HEK293 (cell line): ENCODE measurements at regions not wholly inside any gene's neighbourhood (a gene's known extent, or its start where the extent isn't known, plus 50 kb on each side); places are given as distances from the start of the nearest gene placed in this dataset.
"Not testable (repeated sequence)": the region's sequence is repeated elsewhere in the genome, so short reads cannot be mapped to it uniquely, and the experiment has no call there.

Source experiments
- CTCF ChIA-PET: fragments of 350-600 bp; formaldehyde crosslinking; extraction: SDS; loops from one replicate; lab custom pipeline; 2021; ENCODE audit warnings: antibody characterized with exemption; lab: Yijun Ruan, JAX
- POLR2A ChIA-PET: fragments of 300-600 bp; formaldehyde crosslinking; extraction: SDS; loops from one replicate; lab custom pipeline; 2020; ENCODE audit warnings: antibody characterized with exemption, inconsistent platforms; lab: Yijun Ruan, JAX
- H3K27ac ChIP-seq: fragments of 200-500 bp; sonication (Bioruptor generic); 2 replicates; pipeline ENCODE4 v1.5.1; 2014; ENCODE audit warnings: low read depth, low read length, control low read depth, inconsistent platforms; ENCODE audit errors: extremely low read depth
- H3K36me3 ChIP-seq, 2 experiments: fragments of 200-500 bp in 1 of 2; sonication (Bioruptor generic) in 1 of 2; 1 replicate in 1 of 2; 2 replicates in 1 of 2; pipeline ENCODE4 v1.5.1; 2014 to 2017; ENCODE audit warnings: inconsistent platforms in 2 of 2, low read length in 2 of 2; ENCODE audit not compliant: control insufficient read depth in 2 of 2, insufficient read depth in 1 of 2
- H3K4me1 ChIP-seq: fragments of 200-500 bp; sonication (Bioruptor generic); 2 replicates; pipeline ENCODE4 v1.5.1; 2014; ENCODE audit warnings: mild to moderate bottlenecking, low read length, inconsistent platforms; ENCODE audit not compliant: control insufficient read depth, insufficient read depth
- H3K4me3 ChIP-seq: 2 replicates; pipeline ENCODE4 v1.5.1; 2011; ENCODE audit warnings: low read depth, mild to moderate bottlenecking, control low read depth, low read length, moderate library complexity
- H3K9me3 ChIP-seq: fragments of 200-500 bp; sonication (Bioruptor generic); 2 replicates; pipeline ENCODE4 v1.5.1; 2014; ENCODE audit warnings: low read depth, low read length, inconsistent platforms; ENCODE audit not compliant: control insufficient read depth, insufficient read depth
- KLF16 ChIP-seq: fragments of 450-650 bp; formaldehyde crosslinking; IDR thresholded peaks from 2 replicates; pipeline ENCODE4 v1.5.1; 2017; ENCODE audit warnings: missing biosample characterization, missing genetic modification characterization
- KLF9 ChIP-seq: fragments of 450-650 bp; formaldehyde crosslinking; IDR thresholded peaks from 2 replicates; pipeline ENCODE4 v1.5.1; 2016; ENCODE audit warnings: missing biosample characterization, missing genetic modification characterization, low read depth
- MYNN ChIP-seq: fragments of 450-650 bp; formaldehyde crosslinking; IDR thresholded peaks from 2 replicates; pipeline ENCODE4 v1.5.1; 2016; ENCODE audit warnings: missing biosample characterization, missing genetic modification characterization, borderline replicate concordance
- MZF1 ChIP-seq: fragments of 450-650 bp; formaldehyde crosslinking; IDR thresholded peaks from 2 replicates; pipeline ENCODE4 v1.5.1; 2017; ENCODE audit warnings: missing biosample characterization, missing genetic modification characterization, borderline replicate concordance
- REPIN1 ChIP-seq: fragments of 450-650 bp; formaldehyde crosslinking; IDR thresholded peaks from 2 replicates; pipeline ENCODE4 v1.5.1; 2017; ENCODE audit warnings: missing biosample characterization, missing genetic modification characterization, low read depth
- ZNF184 ChIP-seq: fragments of 450-650 bp; IDR thresholded peaks from 2 replicates; pipeline ENCODE4 v1.5.1; 2018; ENCODE audit warnings: missing biosample characterization, mild to moderate bottlenecking, missing genetic modification characterization
- ZNF19 ChIP-seq: fragments of 450-650 bp; formaldehyde crosslinking; IDR thresholded peaks from 2 replicates; pipeline ENCODE4; 2016; ENCODE audit warnings: missing biosample characterization, missing genetic modification characterization, low read depth
- ZNF24 ChIP-seq: fragments of 450-650 bp; formaldehyde crosslinking; IDR thresholded peaks from 2 replicates; pipeline ENCODE4 v1.5.1; 2016; ENCODE audit warnings: missing biosample characterization, missing genetic modification characterization
- ZNF433 ChIP-seq: fragments of 450-650 bp; formaldehyde crosslinking; IDR thresholded peaks from 2 replicates; pipeline ENCODE4 v1.5.1; 2016; ENCODE audit warnings: missing biosample characterization, missing genetic modification characterization, low read depth
- ZNF501 ChIP-seq: fragments of 450-650 bp; formaldehyde crosslinking; IDR thresholded peaks from 2 replicates; pipeline ENCODE4 v1.5.1; 2016; ENCODE audit warnings: missing biosample characterization, missing genetic modification characterization
- ZNF571 ChIP-seq: fragments of 450-650 bp; formaldehyde crosslinking; IDR thresholded peaks from 2 replicates; pipeline ENCODE4 v1.5.0; 2017; ENCODE audit warnings: missing biosample characterization, missing genetic modification characterization
- ZNF596 ChIP-seq: fragments of 450-650 bp; IDR thresholded peaks from 2 replicates; pipeline ENCODE4 v1.5.0; 2018; ENCODE audit warnings: missing biosample characterization, mild to moderate bottlenecking, missing genetic modification characterization, moderate library complexity
- ZNF707 ChIP-seq: fragments of 450-650 bp; formaldehyde crosslinking; IDR thresholded peaks from 2 replicates; pipeline ENCODE4 v1.5.1; 2016; ENCODE audit warnings: missing biosample characterization, missing genetic modification characterization
- ZSCAN23 ChIP-seq: fragments of 450-650 bp; formaldehyde crosslinking; IDR thresholded peaks from 2 replicates; pipeline ENCODE4 v1.5.1; 2016; ENCODE audit warnings: missing biosample characterization, missing genetic modification characterization
- TF ChIP-seq, protein P1 (sequence below): fragments of 450-650 bp; formaldehyde crosslinking; IDR thresholded peaks from 2 replicates; pipeline ENCODE4 v1.5.1; 2016; ENCODE audit warnings: missing biosample characterization, missing genetic modification characterization
- TF ChIP-seq, protein P2 (sequence below): fragments of 450-650 bp; formaldehyde crosslinking; IDR thresholded peaks from 2 replicates; pipeline ENCODE4 v1.5.1; 2016; ENCODE audit warnings: missing biosample characterization, missing genetic modification characterization

DNA sequence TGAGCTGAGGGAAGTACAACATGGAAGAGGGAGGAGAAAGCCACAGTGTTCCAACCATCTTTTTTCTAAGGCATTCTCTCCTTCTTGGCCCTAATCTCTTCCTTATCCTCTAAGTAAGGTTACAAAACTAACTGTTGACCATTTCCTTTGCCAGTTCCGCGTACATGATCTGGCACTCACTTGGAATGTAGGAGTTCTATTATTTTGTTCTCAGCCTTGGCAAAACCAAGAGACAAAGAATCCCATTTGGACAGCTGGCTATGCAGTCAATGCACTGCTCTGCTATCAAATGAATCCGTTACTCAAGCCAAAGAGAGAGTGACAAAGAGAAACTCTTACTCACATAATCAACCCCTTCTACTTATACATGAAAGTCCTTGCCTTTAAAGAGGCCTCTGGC, 410.3 kb downstream of the DTWD2 start:
- Histone ChIP-seq H3K36me3 (no peaks in the 10 kb centered on the region), H3K4me3 (no peak overlapping the region), H3K27ac (no peak overlapping the region), H3K9me3 (no peaks in the 10 kb centered on the region), H3K4me1 (no peaks in the 10 kb centered on the region)
- ChIA-PET POLR2A (no interaction called here), CTCF (no interaction called here)
- TF ChIP-seq REPIN1 (tag by site-specific recombination) (no peak), MYNN (tag by site-specific recombination) (no peak), ZNF707 (tag by site-specific recombination) (no peak), ZNF19 (tag by site-specific recombination) (no peak), ZNF596 (no peak), KLF9 (tag by site-specific recombination) (no peak), ZNF24 (no peak), ZNF184 (no peak), ZNF571 (tag by site-specific recombination) (no peak)
- TF ChIP-seq, protein P1, sequence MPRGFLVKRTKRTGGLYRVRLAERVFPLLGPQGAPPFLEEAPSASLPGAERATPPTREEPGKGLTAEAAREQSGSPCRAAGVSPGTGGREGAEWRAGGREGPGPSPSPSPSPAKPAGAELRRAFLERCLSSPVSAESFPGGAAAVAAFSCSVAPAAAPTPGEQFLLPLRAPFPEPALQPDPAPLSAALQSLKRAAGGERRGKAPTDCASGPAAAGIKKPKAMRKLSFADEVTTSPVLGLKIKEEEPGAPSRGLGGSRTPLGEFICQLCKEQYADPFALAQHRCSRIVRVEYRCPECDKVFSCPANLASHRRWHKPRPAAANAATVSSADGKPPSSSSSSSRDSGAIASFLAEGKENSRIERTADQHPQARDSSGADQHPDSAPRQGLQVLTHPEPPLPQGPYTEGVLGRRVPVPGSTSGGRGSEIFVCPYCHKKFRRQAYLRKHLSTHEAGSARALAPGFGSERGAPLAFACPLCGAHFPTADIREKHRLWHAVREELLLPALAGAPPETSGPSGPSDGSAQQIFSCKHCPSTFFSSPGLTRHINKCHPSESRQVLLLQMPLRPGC, result no peak
- TF ChIP-seq, protein P2, sequence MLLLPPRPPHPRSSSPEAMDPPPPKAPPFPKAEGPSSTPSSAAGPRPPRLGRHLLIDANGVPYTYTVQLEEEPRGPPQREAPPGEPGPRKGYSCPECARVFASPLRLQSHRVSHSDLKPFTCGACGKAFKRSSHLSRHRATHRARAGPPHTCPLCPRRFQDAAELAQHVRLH, result no peak

DNA sequence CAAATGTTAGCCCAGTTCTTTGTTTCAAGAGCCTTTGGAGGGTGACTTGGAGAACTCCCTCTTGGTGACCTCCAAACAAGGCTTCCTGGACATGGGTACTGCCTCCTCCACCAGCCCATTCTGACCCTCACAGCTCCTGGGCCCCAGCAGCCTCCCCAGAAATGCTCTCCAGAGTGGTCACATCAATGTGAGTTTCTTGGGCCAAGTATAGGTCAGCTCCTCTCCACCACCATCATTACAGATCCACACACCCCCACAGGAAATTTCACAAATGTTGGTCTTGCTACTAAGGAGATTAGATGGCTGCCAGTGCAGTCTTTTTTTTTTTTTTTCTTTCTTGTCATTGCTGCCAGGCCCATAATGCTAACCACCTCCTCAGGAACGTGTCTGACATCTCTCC, 410.7 kb downstream of the DTWD2 start:
- Histone ChIP-seq H3K9me3 (no peaks in the 10 kb centered on the region), H3K27ac (no peak overlapping the region), H3K4me1 (no peaks in the 10 kb centered on the region), H3K4me3 (no peak overlapping the region), H3K36me3 (no peaks in the 10 kb centered on the region)
- POLR2A ChIA-PET, result no interaction called here
- CTCF ChIA-PET, result no interaction called here
- TF ChIP-seq ZSCAN23, result no peak
- no peak for TF ChIP-seq ZNF501 (tag by site-specific recombination)
- no peak for TF ChIP-seq KLF16
- no peak for TF ChIP-seq ZNF433 (tag by site-specific recombination)
- TF ChIP-seq MZF1 (tag by site-specific recombination), result no peak
- TF ChIP-seq, all 188 proteins: peak for 0

DNA sequence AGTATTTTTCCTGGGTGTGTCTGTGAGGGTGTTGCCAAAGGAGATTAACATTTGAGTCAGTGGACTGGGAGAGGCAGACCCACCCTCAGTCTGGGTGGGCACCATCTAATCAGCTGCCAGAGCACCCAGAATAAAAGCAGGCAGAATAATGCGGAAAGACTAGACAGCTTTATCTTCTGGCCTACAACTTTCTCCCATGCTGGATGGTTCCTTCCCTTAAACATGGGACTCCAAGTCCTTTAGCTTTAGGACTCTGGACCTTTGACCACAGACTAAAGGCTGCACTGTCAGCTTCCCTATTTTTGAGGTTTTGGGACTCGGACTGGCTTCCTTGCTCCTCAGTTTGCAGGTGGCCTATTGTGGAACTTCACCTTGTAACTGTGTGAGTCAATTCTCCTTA, 418.1 kb downstream of the DTWD2 start:
- CTCF ChIA-PET, H3K4me3 ChIP-seq, H3K27ac ChIP-seq, H3K4me1 ChIP-seq, H3K9me3 ChIP-seq, POLR2A ChIA-PET, H3K36me3 ChIP-seq: not testable (repeated sequence)

DNA sequence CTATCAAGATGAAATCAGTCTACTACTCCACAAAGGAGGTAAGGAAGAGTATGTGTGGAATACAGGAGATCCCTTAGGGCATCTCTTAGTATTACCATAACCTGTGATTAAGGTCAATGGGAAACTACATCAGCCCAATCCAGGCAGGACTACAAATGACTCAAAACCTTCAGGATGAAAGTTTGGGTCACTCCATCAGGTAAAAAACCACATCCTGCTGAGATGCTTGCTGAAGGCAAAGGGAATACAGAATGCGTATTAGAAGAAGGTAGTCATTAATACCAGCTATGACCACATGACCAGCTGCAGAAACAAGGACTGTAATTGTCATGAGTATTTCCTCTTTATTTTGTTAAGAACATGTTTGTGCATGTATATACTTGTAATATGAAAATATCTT, 418.8 kb downstream of the DTWD2 start:
- POLR2A ChIA-PET, H3K36me3 ChIP-seq, H3K27ac ChIP-seq, H3K4me1 ChIP-seq, H3K9me3 ChIP-seq, H3K4me3 ChIP-seq: not testable (repeated sequence)
- CTCF ChIA-PET, result interaction anchor here (0.6 kb wide), 1 partner anchor 17 kb away, joined by 3 read pairs; no protein-coding TSS in a partner anchor
